ENCODE measurements at regions not wholly inside any gene's neighbourhood (a gene's known extent, or its start where the extent isn't known, plus 50 kb on each side); places are given as distances from the start of the nearest gene placed in this dataset.

- Histone ChIP-seq H3K27me3 (ENCODE audit: insufficient read depth, poor library complexity, severe bottlenecking) (no peaks in the 10 kb centered on the region), H3K4me3 (replicated peaks; ENCODE audit: insufficient read depth, low read length) (no peak overlapping the region), H3K27ac (replicated peaks) (no peak overlapping the region)
- no peak for TF ChIP-seq SPI1 (IDR thresholded peaks at IDR 0.05; ENCODE audit: borderline replicate concordance, low read depth)
- TF ChIP-seq POLR2AphosphoS5 (IDR thresholded peaks at IDR 0.05; ENCODE audit: low read depth), result no peak
- TF ChIP-seq REST (IDR thresholded peaks at IDR 0.05; ENCODE audit: insufficient replicate concordance, low read depth), result no peak
- no peak for TF ChIP-seq CTCF (IDR thresholded peaks at IDR 0.05; ENCODE audit: insufficient read depth, low read length)
- TF ChIP-seq GABPA (IDR thresholded peaks at IDR 0.05; ENCODE audit: low read depth), result no peak
- no peak for DNase-seq (ENCODE audit: low read depth in 1 of 2, low spot score in 1 of 2)
Measured at GRCh38 chr18:65133610-65134009, 617.2 kb upstream of the CDH7 start.

- Histone ChIP-seq H3K27me3 (ENCODE audit: insufficient read depth, poor library complexity, severe bottlenecking) (no peaks in the 10 kb centered on the region), H3K27ac (replicated peaks) (no peak overlapping the region), H3K4me3 (replicated peaks; ENCODE audit: insufficient read depth, low read length) (no peak overlapping the region)
- TF ChIP-seq GABPA (IDR thresholded peaks at IDR 0.05; ENCODE audit: low read depth), result no peak
- no peak for TF ChIP-seq CTCF (IDR thresholded peaks at IDR 0.05; ENCODE audit: insufficient read depth, low read length)
- no peak for TF ChIP-seq REST (IDR thresholded peaks at IDR 0.05; ENCODE audit: insufficient replicate concordance, low read depth)
- TF ChIP-seq POLR2AphosphoS5 (IDR thresholded peaks at IDR 0.05; ENCODE audit: low read depth), result no peak
- TF ChIP-seq SPI1 (IDR thresholded peaks at IDR 0.05; ENCODE audit: borderline replicate concordance, low read depth), result no peak
- DNase-seq (ENCODE audit: low read depth in 1 of 2, low spot score in 1 of 2), result no peak
Measured at GRCh38 chr18:65124633-65125032, 626.2 kb upstream of the CDH7 start.

- no peak overlapping the region for H3K4me3 ChIP-seq (replicated peaks; ENCODE audit: insufficient read depth, low read length)
- H3K27me3 ChIP-seq (ENCODE audit: insufficient read depth, poor library complexity, severe bottlenecking), result no peaks in the 10 kb centered on the region
- DNase-seq (ENCODE audit: low read depth in 1 of 2, low spot score in 1 of 2), result no peak
- H3K27ac ChIP-seq (replicated peaks), result no peak overlapping the region
- TF ChIP-seq POLR2AphosphoS5 (IDR thresholded peaks at IDR 0.05; ENCODE audit: low read depth), result no peak
- TF ChIP-seq REST (IDR thresholded peaks at IDR 0.05; ENCODE audit: insufficient replicate concordance, low read depth), result no peak
- TF ChIP-seq GABPA (IDR thresholded peaks at IDR 0.05; ENCODE audit: low read depth), result no peak
- TF ChIP-seq SPI1 (IDR thresholded peaks at IDR 0.05; ENCODE audit: borderline replicate concordance, low read depth), result no peak
- no peak for TF ChIP-seq CTCF (IDR thresholded peaks at IDR 0.05; ENCODE audit: insufficient read depth, low read length)
Measured at GRCh38 chr18:65103864-65104263, 646.9 kb upstream of the CDH7 start.
